Smooth muscle cell (in vitro differentiated cells): ENCODE measurements at regions not wholly inside any gene's neighbourhood (a gene's known extent, or its start where the extent isn't known, plus 50 kb on each side); places are given as distances from the start of the nearest gene placed in this dataset.

Experiments used
- DNase-seq: peaks from one replicate; lab custom pipeline; 2025; ENCODE audit not compliant: unreplicated experiment; lab: John Stamatoyannopoulos, UW
- H2AFZ ChIP-seq: fragments of 200-600 bp; sonication (generic); 2 replicates; pipeline ENCODE4 v1.6.0; 2016; ENCODE audit warnings: antibody characterized with exemption, low read depth, mild to moderate bottlenecking
- H3F3A ChIP-seq: fragments of 200-600 bp; sonication (generic); 2 replicates; pipeline ENCODE4 v1.6.0; 2017; ENCODE audit warnings: antibody characterized with exemption, low read depth
- H3K27ac ChIP-seq: fragments of 200-600 bp; sonication (generic); 2 replicates; pipeline ENCODE4 v1.5.1; 2016; ENCODE audit warnings: low read depth, mild to moderate bottlenecking
- H3K27me3 ChIP-seq: fragments of 200-600 bp; sonication (generic); 2 replicates; pipeline ENCODE4 v1.6.1; 2016; ENCODE audit warnings: low read depth, mild to moderate bottlenecking
- H3K36me3 ChIP-seq: fragments of 200-600 bp; sonication (generic); 2 replicates; pipeline ENCODE4 v1.5.1; 2016; ENCODE audit warnings: low read depth
- H3K4me1 ChIP-seq: fragments of 200-600 bp; sonication (generic); 2 replicates; pipeline ENCODE4 v1.5.1; 2016; ENCODE audit warnings: low read depth
- H3K4me2 ChIP-seq: fragments of 200-600 bp; sonication (generic); 2 replicates; pipeline ENCODE4 v1.6.0; 2016; ENCODE audit warnings: mild to moderate bottlenecking
- H3K4me3 ChIP-seq: fragments of 200-600 bp; sonication (generic); 2 replicates; pipeline ENCODE4 v1.5.1; 2016; ENCODE audit warnings: mild to moderate bottlenecking
- H3K79me2 ChIP-seq: fragments of 200-600 bp; sonication (generic); 2 replicates; pipeline ENCODE4 v1.6.0; 2016; ENCODE audit warnings: low read depth, mild to moderate bottlenecking
- H3K9ac ChIP-seq: fragments of 200-600 bp; sonication (generic); 2 replicates; pipeline ENCODE4 v1.6.0; 2016; ENCODE audit warnings: low read depth
- H3K9me3 ChIP-seq: fragments of 200-600 bp; sonication (generic); replicated peaks from 2 replicates; pipeline ENCODE4 v1.5.1; 2016; ENCODE audit warnings: low read depth
- H4K20me1 ChIP-seq: fragments of 200-600 bp; sonication (generic); 2 replicates; pipeline ENCODE4 v1.6.0; 2016; ENCODE audit warnings: low read depth
- CTCF ChIP-seq: fragments of 200-600 bp; sonication (generic); IDR thresholded peaks from 2 replicates; pipeline ENCODE4 v1.5.1; 2017; ENCODE audit warnings: borderline replicate concordance, mild to moderate bottlenecking, antibody characterized with exemption; ENCODE audit not compliant: insufficient read depth, poor library complexity, severe bottlenecking
- WGBS: methylation state at CpG from one replicate; pipeline ENCODE4 v1.1.7; 2016; ENCODE audit warnings: low lambda C conversion rate; 5-methylcytosine and 5-hydroxymethylcytosine counted together

GRCh38 chr7:144982133-144982532 is 146.3 kb upstream of the TPK1 start:
- no peak overlapping the region for H3K4me2 ChIP-seq
- no peaks in the 10 kb centered on the region for H3K4me1 ChIP-seq
- no peak overlapping the region for H3K4me3 ChIP-seq
- H3K27ac ChIP-seq = no peak overlapping the region
- no peak overlapping the region for H3K9ac ChIP-seq
- no peaks in the 10 kb centered on the region for H3K79me2 ChIP-seq
- no peaks in the 10 kb centered on the region for H3F3A ChIP-seq
- H3K27me3 ChIP-seq = no peaks in the 10 kb centered on the region
- H3K9me3 ChIP-seq = no peaks in the 10 kb centered on the region
- no peak for DNase-seq
- no peak for TF ChIP-seq CTCF
- H3K36me3 ChIP-seq = no peaks in the 10 kb centered on the region
- H4K20me1 ChIP-seq = no peaks in the 10 kb centered on the region
- 0% methylated on average over 1 of the region's 1 CpG for WGBS
- no peak overlapping the region for H2AFZ ChIP-seq

- H3K4me1 ChIP-seq = no peaks in the 10 kb centered on the region
- no peaks in the 10 kb centered on the region for H3K79me2 ChIP-seq
- WGBS = 63% methylated on average over 4 of the region's 4 CpGs
- H3K4me2 ChIP-seq = no peak overlapping the region
- H3K9ac ChIP-seq = no peak overlapping the region
- no peaks in the 10 kb centered on the region for H3F3A ChIP-seq
- H3K36me3 ChIP-seq = no peaks in the 10 kb centered on the region
- H3K9me3 ChIP-seq = no peaks in the 10 kb centered on the region
- no peak overlapping the region for H2AFZ ChIP-seq
- H4K20me1 ChIP-seq = no peaks in the 10 kb centered on the region
- TF ChIP-seq CTCF = no peak
- DNase-seq = no peak
- no peak overlapping the region for H3K27ac ChIP-seq
- H3K27me3 ChIP-seq = no peaks in the 10 kb centered on the region
- H3K4me3 ChIP-seq = no peak overlapping the region
Observed at GRCh38 chr7:144975882-144976281, 140.0 kb upstream of the TPK1 start.

DNA sequence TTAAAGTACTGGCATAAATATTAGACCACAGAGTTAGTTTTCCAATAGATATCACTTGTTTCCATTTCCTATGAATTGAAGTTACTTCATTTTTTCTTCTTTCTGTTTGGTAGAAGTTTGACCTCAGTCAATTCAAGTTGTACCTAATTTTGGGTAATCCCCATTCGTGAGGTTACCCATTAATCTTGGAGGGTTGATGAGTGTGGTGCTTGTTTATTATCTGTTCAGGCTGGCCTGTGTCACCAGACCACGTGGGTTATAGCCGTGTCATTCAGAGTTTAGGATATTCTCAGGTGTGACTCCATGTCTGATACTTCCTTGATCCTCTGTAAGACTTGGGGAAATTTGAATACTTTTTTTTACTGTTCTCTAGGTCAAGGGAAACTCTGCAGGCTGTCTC is 133.9 kb upstream of the TPK1 start:
- no peak overlapping the region for H2AFZ ChIP-seq

More for the DNA sequence above, 133.9 kb upstream of the TPK1 start:
- 79% methylated on average over 3 of the region's 3 CpGs for WGBS
- H3K27me3 ChIP-seq = no peaks in the 10 kb centered on the region
- H3K36me3 ChIP-seq = no peaks in the 10 kb centered on the region
- no peaks in the 10 kb centered on the region for H3K9me3 ChIP-seq
- no peaks in the 10 kb centered on the region for H4K20me1 ChIP-seq
- DNase-seq = no peak
- H3F3A ChIP-seq = no peaks in the 10 kb centered on the region
- no peaks in the 10 kb centered on the region for H3K4me1 ChIP-seq
- TF ChIP-seq CTCF = no peak
- H3K4me3 ChIP-seq = no peak overlapping the region
- H3K9ac ChIP-seq = no peak overlapping the region
- H3K4me2 ChIP-seq = no peak overlapping the region
- no peak overlapping the region for H3K27ac ChIP-seq
- no peaks in the 10 kb centered on the region for H3K79me2 ChIP-seq
